Panc1 (cell line): ENCODE measurements at regions not wholly inside any gene's neighbourhood (a gene's known extent, or its start where the extent isn't known, plus 50 kb on each side); places are given as distances from the start of the nearest gene placed in this dataset.

Source experiments
- POLR2AphosphoS5 ChIP-seq: IDR thresholded peaks from 2 replicates; pipeline ENCODE4 v1.6.1; 2012; ENCODE audit warnings: mild to moderate bottlenecking, low read depth, low read length, moderate library complexity
- SIN3A ChIP-seq: IDR thresholded peaks from 2 replicates; pipeline ENCODE4 v1.6.1; 2012; ENCODE audit warnings: low read depth, mild to moderate bottlenecking, low read length, moderate library complexity, borderline replicate concordance; ENCODE audit not compliant: insufficient read depth
- TF ChIP-seq, protein P1 (sequence below): fragments of 450-650 bp; IDR thresholded peaks from 2 replicates; pipeline ENCODE4 v1.5.1; 2017; ENCODE audit warnings: mild to moderate bottlenecking
- TF ChIP-seq, protein P2 (sequence below), 2 experiments: IDR thresholded peaks; 2 replicates each; pipeline ENCODE4 v1.6.1; 2011 to 2012; ENCODE audit warnings: low read depth in 2 of 2, control low read depth in 1 of 2, low read length in 1 of 2, mild to moderate bottlenecking in 1 of 2, moderate library complexity in 1 of 2; ENCODE audit not compliant: insufficient read depth in 1 of 2

DNA sequence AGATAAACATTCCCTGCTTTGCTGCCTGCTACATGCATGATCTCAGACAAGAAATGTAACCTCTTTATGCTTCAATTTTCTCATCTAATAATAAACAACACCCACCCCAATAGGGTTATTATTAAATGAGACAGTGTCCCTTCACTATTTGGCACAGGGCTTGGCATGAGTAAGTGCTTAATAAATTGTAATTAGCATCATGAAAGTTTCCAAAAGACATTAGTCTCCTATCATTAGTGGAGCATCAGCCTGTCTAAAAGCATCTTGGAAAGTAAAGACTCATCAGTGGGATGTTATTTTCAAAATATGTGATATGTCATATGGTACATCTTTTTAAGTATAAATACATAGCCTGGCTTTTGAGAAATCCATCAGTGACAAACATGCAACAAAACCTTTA is 275.0 kb downstream of the ZEB2 start:
- TF ChIP-seq POLR2AphosphoS5: no peak
- TF ChIP-seq, protein P1, sequence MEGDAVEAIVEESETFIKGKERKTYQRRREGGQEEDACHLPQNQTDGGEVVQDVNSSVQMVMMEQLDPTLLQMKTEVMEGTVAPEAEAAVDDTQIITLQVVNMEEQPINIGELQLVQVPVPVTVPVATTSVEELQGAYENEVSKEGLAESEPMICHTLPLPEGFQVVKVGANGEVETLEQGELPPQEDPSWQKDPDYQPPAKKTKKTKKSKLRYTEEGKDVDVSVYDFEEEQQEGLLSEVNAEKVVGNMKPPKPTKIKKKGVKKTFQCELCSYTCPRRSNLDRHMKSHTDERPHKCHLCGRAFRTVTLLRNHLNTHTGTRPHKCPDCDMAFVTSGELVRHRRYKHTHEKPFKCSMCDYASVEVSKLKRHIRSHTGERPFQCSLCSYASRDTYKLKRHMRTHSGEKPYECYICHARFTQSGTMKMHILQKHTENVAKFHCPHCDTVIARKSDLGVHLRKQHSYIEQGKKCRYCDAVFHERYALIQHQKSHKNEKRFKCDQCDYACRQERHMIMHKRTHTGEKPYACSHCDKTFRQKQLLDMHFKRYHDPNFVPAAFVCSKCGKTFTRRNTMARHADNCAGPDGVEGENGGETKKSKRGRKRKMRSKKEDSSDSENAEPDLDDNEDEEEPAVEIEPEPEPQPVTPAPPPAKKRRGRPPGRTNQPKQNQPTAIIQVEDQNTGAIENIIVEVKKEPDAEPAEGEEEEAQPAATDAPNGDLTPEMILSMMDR: no peak
- no peak for TF ChIP-seq SIN3A
- TF ChIP-seq, protein P2, sequence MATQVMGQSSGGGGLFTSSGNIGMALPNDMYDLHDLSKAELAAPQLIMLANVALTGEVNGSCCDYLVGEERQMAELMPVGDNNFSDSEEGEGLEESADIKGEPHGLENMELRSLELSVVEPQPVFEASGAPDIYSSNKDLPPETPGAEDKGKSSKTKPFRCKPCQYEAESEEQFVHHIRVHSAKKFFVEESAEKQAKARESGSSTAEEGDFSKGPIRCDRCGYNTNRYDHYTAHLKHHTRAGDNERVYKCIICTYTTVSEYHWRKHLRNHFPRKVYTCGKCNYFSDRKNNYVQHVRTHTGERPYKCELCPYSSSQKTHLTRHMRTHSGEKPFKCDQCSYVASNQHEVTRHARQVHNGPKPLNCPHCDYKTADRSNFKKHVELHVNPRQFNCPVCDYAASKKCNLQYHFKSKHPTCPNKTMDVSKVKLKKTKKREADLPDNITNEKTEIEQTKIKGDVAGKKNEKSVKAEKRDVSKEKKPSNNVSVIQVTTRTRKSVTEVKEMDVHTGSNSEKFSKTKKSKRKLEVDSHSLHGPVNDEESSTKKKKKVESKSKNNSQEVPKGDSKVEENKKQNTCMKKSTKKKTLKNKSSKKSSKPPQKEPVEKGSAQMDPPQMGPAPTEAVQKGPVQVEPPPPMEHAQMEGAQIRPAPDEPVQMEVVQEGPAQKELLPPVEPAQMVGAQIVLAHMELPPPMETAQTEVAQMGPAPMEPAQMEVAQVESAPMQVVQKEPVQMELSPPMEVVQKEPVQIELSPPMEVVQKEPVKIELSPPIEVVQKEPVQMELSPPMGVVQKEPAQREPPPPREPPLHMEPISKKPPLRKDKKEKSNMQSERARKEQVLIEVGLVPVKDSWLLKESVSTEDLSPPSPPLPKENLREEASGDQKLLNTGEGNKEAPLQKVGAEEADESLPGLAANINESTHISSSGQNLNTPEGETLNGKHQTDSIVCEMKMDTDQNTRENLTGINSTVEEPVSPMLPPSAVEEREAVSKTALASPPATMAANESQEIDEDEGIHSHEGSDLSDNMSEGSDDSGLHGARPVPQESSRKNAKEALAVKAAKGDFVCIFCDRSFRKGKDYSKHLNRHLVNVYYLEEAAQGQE (IDR thresholded peaks at IDR 0.05; ENCODE audit: insufficient read depth in 1 of 2, low read depth in 2 of 2, low read length in 1 of 2): no peak
